GM12875 (cell line): ENCODE measurements at regions not wholly inside any gene's neighbourhood (a gene's known extent, or its start where the extent isn't known, plus 50 kb on each side); places are given as distances from the start of the nearest gene placed in this dataset.
A peak's percentile ranks its signal among the peaks of the same experiment; 100 is the strongest.
"Not testable (repeated sequence)": the region's sequence is repeated elsewhere in the genome, so short reads cannot be mapped to it uniquely, and the experiment has no call there.

Experiments
- H3K4me3 ChIP-seq: one replicate; pipeline ENCODE4 v1.5.1; 2011; ENCODE audit warnings: low read depth, low read length, control low read depth
- CTCF ChIP-seq: IDR thresholded peaks from 2 replicates; pipeline ENCODE4 v1.5.1; 2011; ENCODE audit warnings: low read depth, mild to moderate bottlenecking, control low read depth, inconsistent platforms, low read length, moderate library complexity, borderline replicate concordance; ENCODE audit not compliant: insufficient read depth

DNA sequence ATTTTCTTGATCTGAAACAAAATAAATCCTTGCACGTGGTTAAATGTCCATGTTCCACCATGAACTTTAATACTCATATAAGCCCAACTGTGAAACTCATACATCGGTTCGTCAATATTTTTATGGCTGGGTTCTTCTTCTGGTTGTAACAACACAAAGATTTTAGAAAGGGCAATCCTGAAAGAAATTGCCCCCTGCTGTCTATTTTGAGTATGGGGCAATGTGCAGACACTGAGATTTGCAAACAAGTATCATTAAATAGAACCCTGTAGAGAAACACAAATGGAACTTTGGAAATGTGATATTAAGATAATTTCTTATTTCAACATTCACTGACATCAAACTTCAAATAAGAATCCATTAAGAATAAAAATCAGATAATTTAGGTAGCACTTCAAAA lies 80.2 kb upstream of the PHACTR1 start:
- 0 out of 2 replicates have a peak, but pooled peaks have one; percentile 14 for TF ChIP-seq CTCF
- H3K4me3 ChIP-seq: no peak overlapping the region

GRCh38 chr6:12637960-12638641 lies 78.5 kb upstream of the PHACTR1 start:
- no peak overlapping the region for H3K4me3 ChIP-seq
- TF ChIP-seq CTCF: peak; percentile 76

DNA sequence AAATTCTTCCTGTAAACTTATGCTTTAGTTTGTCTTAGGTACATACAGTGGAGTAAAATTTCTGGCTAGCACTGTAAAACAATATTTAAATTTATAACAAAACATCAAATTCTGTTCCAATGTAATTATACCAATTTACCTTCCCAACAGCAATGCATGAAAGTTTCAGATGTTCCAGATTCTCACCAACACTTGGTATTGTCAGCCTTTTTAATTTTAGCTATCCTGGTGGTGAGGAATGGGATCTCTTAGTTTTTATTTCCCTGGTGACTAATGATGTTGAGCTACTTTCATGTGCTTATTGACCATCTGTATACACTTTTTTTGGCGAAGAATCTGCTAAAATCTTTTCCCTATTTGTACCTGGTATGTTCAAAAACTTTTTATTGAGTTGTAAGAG lies 76.1 kb upstream of the PHACTR1 start:
- no peak overlapping the region for H3K4me3 ChIP-seq
- TF ChIP-seq CTCF: no peak

DNA sequence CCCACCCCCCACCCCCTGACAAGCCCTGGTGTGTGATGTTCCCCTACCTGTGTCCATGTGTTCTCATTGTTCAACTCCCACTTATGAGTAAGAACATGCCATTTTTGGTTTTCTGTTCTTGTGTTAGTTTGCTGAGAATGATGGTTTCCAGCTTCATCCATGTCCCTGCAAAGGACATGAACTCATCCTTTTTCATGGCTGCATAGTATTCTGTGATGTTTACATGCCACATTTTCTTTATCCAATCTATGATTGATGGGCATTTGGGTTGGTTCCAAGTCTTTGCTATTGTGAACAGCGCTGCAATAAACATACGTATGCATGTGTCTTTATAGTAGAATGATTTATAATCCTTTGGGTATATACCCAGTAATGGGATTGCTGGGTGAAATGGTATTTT lies 74.8 kb upstream of the PHACTR1 start:
- H3K4me3 ChIP-seq: not testable (repeated sequence)

- TF ChIP-seq CTCF: no peak
- H3K4me3 ChIP-seq: no peak overlapping the region
These were observed 70.6 kb upstream of the PHACTR1 start for GRCh38 chr6:12645941-12646340.

GRCh38 chr6:12648171-12648570 lies 68.4 kb upstream of the PHACTR1 start:
- no peak for TF ChIP-seq CTCF
- no peak overlapping the region for H3K4me3 ChIP-seq

DNA sequence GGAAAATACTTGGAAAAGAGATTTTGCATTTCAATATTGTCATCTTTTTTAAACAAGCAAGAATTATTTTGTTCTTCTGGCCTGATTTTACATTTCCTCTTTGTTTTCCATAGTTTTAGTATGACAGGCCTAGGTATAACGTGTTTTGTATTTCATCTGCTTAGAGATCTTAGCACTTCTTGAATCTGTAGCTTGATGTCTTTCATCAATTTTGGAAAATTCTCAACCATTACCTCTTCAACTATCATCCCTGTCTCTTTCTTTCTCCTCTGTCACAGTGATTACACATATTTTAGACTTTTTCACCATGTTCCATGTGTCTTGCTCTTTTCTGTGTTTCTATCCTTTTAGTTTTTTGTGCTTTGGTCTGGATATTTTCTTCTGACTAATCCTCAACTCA lies 67.2 kb upstream of the PHACTR1 start:
- H3K4me3 ChIP-seq: no peak overlapping the region
- TF ChIP-seq CTCF: no peak

DNA sequence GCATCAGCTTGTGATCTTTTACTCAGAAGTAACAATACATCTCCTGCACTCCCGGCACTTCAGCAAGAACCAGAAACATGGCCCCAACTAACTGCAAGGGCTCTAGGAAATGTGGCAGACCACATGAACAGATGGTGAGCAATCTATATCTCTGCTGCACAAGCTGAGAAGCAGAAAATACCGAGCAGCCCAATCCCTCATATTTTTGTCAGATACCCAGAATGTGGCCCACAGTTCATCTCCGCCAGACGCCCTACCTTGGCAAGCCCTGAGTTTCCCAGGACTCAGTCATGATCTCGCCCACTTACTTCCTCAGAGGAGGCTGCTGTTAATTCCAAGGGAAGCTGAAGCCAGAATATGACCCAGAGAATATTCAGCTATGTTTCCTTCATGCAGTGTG lies 63.1 kb upstream of the PHACTR1 start:
- TF ChIP-seq CTCF: no peak
- H3K4me3 ChIP-seq: no peak overlapping the region
